A673 (cell line): ENCODE measurements at regions not wholly inside any gene's neighbourhood (a gene's known extent, or its start where the extent isn't known, plus 50 kb on each side); places are given as distances from the start of the nearest gene placed in this dataset.

Experiments
- CTCF ChIP-seq: fragments of 300-800, 200-600 bp; sonication (generic); conservative IDR thresholded peaks from 2 replicates; pipeline ENCODE4 v1.5.1; 2017; ENCODE audit warnings: low read depth, mild to moderate bottlenecking, antibody characterized with exemption, low read length, moderate library complexity, mixed read lengths
- EZH2 ChIP-seq: fragments of 200-600 bp; sonication (generic); IDR thresholded peaks from 2 replicates; pipeline ENCODE4 v1.6.1; 2017; ENCODE audit warnings: borderline replicate concordance, low read depth, mild to moderate bottlenecking, mixed read lengths, antibody characterized with exemption, low read length; ENCODE audit not compliant: poor library complexity, severe bottlenecking

- no peak for TF ChIP-seq CTCF
- no peak for TF ChIP-seq EZH2
These were observed 675.1 kb upstream of the PCDH15 start for GRCh38 chr10:55476129-55476528.
